PFSK-1 (cell line): ENCODE measurements at regions not wholly inside any gene's neighbourhood (a gene's known extent, or its start where the extent isn't known, plus 50 kb on each side); places are given as distances from the start of the nearest gene placed in this dataset.

Experiments
- FOXP2 ChIP-seq: optimal IDR thresholded peaks from 2 replicates; pipeline ENCODE3; 2011; ENCODE audit warnings: borderline replicate concordance, control low read depth, inconsistent platforms; ENCODE audit not compliant: insufficient read depth; ENCODE audit errors: extremely low read length, extremely low read depth
- POLR2AphosphoS5 ChIP-seq: IDR thresholded peaks from 2 replicates; pipeline ENCODE4 v1.6.1; 2012; ENCODE audit warnings: low read depth, mild to moderate bottlenecking, control low read depth, low read length, moderate library complexity
- SIN3A ChIP-seq: IDR thresholded peaks from 2 replicates; pipeline ENCODE4 v1.6.1; 2012; ENCODE audit warnings: mild to moderate bottlenecking, low read length, moderate library complexity, borderline replicate concordance; ENCODE audit not compliant: insufficient read depth
- TAF1 ChIP-seq: IDR thresholded peaks from 2 replicates; pipeline ENCODE4 v1.6.1; 2012; ENCODE audit warnings: low read length, control low read depth, borderline replicate concordance; ENCODE audit not compliant: insufficient read depth
- TF ChIP-seq, protein P1 (sequence below), 2 experiments: IDR thresholded peaks; 2 replicates each; pipeline versions ENCODE4 v1.6.1 to v1.8.0; 2011 to 2012; ENCODE audit warnings: low read depth in 2 of 2, low read length in 2 of 2, control low read depth in 1 of 2, inconsistent platforms in 1 of 2, mild to moderate bottlenecking in 1 of 2, moderate library complexity in 1 of 2; ENCODE audit not compliant: insufficient read depth in 1 of 2

DNA sequence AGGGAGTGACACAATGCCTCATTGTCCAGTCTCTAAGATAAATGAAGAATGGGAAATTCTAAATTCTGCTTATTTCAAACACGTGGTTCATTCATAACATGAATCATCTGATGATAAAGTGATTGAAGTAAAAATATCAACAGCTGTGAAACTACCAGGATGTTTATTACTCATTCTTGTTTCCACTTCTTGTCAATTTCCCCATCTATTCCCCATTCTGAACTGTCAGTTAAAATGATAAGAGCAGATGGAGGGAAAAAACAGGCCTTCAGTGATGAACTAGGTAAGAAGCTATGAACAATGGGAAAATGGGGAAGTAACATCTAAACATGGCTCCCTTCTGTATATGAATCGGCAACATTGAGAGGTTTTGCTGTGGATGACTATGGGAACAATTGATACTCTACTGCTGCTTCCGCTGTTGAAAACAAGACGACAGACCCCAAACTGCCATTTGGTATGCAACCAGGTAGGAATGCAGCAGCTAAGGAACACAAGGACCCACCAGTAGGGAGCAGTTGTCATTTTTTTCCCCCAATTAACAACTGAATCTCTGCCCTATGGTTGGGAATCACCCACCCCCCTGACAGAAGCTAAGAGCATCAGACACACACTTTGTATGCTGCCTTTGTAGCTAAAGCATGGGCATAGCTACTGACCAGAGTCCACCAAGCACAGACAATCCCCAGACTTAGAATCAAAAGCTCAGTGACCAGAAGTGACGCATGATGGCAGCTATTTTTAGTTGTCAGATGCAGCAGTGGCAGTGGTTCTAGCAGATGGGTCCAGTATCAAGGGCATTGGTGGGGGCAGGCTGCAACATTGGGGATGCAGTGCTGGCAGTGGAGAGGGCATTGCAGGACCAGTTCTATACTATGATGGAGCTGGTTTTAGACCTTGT is 52.9 kb upstream of the ZNF366 start:
- TF ChIP-seq FOXP2: no peak
- TF ChIP-seq, protein P1, sequence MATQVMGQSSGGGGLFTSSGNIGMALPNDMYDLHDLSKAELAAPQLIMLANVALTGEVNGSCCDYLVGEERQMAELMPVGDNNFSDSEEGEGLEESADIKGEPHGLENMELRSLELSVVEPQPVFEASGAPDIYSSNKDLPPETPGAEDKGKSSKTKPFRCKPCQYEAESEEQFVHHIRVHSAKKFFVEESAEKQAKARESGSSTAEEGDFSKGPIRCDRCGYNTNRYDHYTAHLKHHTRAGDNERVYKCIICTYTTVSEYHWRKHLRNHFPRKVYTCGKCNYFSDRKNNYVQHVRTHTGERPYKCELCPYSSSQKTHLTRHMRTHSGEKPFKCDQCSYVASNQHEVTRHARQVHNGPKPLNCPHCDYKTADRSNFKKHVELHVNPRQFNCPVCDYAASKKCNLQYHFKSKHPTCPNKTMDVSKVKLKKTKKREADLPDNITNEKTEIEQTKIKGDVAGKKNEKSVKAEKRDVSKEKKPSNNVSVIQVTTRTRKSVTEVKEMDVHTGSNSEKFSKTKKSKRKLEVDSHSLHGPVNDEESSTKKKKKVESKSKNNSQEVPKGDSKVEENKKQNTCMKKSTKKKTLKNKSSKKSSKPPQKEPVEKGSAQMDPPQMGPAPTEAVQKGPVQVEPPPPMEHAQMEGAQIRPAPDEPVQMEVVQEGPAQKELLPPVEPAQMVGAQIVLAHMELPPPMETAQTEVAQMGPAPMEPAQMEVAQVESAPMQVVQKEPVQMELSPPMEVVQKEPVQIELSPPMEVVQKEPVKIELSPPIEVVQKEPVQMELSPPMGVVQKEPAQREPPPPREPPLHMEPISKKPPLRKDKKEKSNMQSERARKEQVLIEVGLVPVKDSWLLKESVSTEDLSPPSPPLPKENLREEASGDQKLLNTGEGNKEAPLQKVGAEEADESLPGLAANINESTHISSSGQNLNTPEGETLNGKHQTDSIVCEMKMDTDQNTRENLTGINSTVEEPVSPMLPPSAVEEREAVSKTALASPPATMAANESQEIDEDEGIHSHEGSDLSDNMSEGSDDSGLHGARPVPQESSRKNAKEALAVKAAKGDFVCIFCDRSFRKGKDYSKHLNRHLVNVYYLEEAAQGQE (IDR thresholded peaks at IDR 0.05; ENCODE audit: insufficient read depth in 1 of 2, low read depth in 2 of 2, low read length in 2 of 2): no peak

DNA sequence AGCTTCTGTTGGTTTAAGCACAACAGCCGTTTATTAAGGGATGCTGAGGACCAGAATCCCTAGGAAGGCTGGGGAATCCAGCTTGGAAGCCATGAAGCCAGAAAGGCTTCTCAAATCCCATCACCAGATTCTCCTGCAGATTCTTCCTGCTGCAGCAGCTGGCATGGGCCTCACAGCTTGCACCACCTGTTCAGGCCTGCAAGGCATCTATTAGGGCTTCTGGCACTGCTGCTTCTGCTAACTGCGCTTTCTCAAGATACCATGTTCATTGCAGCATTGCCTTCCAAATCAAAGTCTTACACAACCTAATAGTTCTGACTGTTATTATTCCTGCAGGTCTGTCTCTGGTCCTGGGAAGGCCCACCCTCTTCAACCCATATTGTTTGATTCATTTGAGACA is 51.2 kb upstream of the ZNF366 start:
- TF ChIP-seq POLR2AphosphoS5 (no peak), TAF1 (no peak), SIN3A (no peak), FOXP2 (no peak)
- TF ChIP-seq, protein P1 (IDR thresholded peaks at IDR 0.05; ENCODE audit: insufficient read depth in 1 of 2, low read depth in 2 of 2, low read length in 2 of 2): no peak

DNA sequence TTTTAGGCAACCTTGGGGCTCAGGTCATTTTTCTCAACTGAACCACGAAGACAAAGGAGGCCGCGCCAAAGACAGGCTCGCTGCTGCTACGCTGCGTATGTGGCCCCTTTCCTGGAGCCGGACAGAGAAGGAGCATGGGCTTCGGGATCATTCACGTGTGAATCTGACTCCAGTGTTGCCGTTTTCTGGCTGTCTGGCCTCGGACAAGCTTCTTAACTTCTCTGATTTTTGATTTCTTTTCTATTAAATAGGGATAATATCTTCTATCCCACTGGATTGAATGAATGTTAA is 50.8 kb upstream of the ZNF366 start:
- TF ChIP-seq SIN3A (no peak), FOXP2 (no peak), POLR2AphosphoS5 (no peak), TAF1 (no peak)
- TF ChIP-seq, protein P1 (IDR thresholded peaks at IDR 0.05; ENCODE audit: insufficient read depth in 1 of 2, low read depth in 2 of 2, low read length in 2 of 2): no peak

DNA sequence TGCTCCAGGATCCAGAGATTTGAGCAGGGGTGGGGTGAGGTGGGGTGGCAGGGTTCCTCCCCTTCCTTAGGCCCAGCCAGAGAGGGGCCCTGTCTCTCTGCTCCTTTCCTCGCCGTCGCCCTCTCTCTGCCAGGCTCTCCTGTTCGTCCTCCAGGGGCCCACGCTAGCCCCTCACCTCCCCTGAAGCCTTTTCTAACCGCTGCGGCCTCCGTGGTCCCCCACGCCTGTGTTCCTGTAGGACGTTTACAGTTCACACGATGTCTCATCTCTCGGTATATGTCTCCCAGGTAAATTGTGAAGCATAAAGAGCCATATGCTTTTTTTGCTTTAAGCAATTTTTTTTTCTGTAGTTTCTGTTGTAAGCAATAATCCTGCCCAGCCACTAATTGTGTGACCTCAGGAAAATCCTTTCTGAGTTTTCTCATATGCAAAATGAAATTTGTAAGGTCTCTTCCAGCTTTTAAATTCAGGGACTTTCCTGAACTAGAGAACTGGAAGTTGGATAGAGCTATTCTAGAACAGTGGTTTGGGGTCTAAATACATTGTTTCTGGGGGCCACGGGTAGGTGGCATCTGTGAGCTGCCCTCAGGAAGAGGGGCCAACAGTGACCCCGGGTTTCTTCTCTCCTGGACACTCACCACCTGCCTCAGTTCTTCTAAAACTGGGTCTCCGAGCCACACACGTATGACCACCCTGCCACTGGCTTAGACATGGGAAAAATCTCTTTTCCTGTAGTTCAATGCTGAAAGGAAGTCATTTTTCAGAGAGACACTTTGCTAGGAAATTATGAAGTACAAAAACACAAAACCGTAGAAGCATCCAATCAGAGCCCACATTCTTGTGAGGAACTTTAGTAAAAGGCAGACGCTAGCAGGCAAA is 50.2 kb upstream of the ZNF366 start:
- TF ChIP-seq SIN3A (no peak), FOXP2 (no peak), TAF1 (no peak), POLR2AphosphoS5 (no peak)
- TF ChIP-seq, protein P1 (IDR thresholded peaks at IDR 0.05; ENCODE audit: insufficient read depth in 1 of 2, low read depth in 2 of 2, low read length in 2 of 2): no peak
